Panc1 (cell line): ENCODE measurements at regions not wholly inside any gene's neighbourhood (a gene's known extent, or its start where the extent isn't known, plus 50 kb on each side); places are given as distances from the start of the nearest gene placed in this dataset.

Experiments used
- ATAC-seq: fragments of 200-7000 bp; cut with Tn5 transposase; 2 replicates; pipeline ENCODE4 v1.9.1; 2020; ENCODE audit warnings: mild to moderate bottlenecking, moderate library complexity
- BruUV-seq: library from RNA; stranded (reverse); fragments of 400-500 nt; replicated peaks from 2 replicates; lab custom pipeline; 2021; lab: Mats Ljungman, UMichigan
- CTCF ChIA-PET: fragments of 300-600 bp; sonication (Branson Sonifier 250); formaldehyde crosslinking; loops from one replicate; lab custom pipeline; 2022; ENCODE audit warnings: antibody characterized with exemption; lab: Charles Lee
- POLR2A ChIA-PET: fragments of 300-600 bp; sonication (Branson Sonifier 250); formaldehyde crosslinking; loops from one replicate; lab custom pipeline; 2022; ENCODE audit warnings: antibody characterized with exemption; lab: Charles Lee
- DNase-seq: peaks from one replicate; pipeline ENCODE4 v3.0.0-alpha.2; 2010; ENCODE audit warnings: low read depth, low spot score
- H3K27ac ChIP-seq: 2 replicates; pipeline ENCODE4 v1.5.1; 2011; ENCODE audit warnings: mild to moderate bottlenecking, low read length, inconsistent platforms
- H3K27me3 ChIP-seq: fragments of 200-500 bp; sonication (Bioruptor generic); 2 replicates; pipeline ENCODE4 v1.6.0; 2014; ENCODE audit warnings: low read length, inconsistent platforms; ENCODE audit not compliant: control insufficient read depth, insufficient read depth
- H3K36me3 ChIP-seq: fragments of 200-500 bp; sonication (Bioruptor generic); 2 replicates; pipeline ENCODE4 v1.5.1; 2014; ENCODE audit warnings: inconsistent platforms, mild to moderate bottlenecking, low read length, moderate library complexity; ENCODE audit not compliant: control insufficient read depth, insufficient read depth
- H3K4me1 ChIP-seq: 2 replicates; pipeline ENCODE4 v1.5.1; 2011; ENCODE audit warnings: inconsistent platforms, mild to moderate bottlenecking, low read length, moderate library complexity; ENCODE audit not compliant: control insufficient read depth, insufficient read depth
- H3K4me3 ChIP-seq, 2 experiments: 2 replicates each; pipeline ENCODE4 v1.5.1; 2011 to 2012; ENCODE audit warnings: low read depth in 2 of 2, low read length in 2 of 2, mild to moderate bottlenecking in 2 of 2, inconsistent platforms in 1 of 2, moderate library complexity in 1 of 2
- H3K9me3 ChIP-seq: fragments of 200-500 bp; sonication (Bioruptor generic); 2 replicates; pipeline ENCODE4 v1.5.1; 2014; ENCODE audit warnings: low read depth, mild to moderate bottlenecking, inconsistent platforms, low read length, moderate library complexity; ENCODE audit not compliant: control insufficient read depth, insufficient read depth
- CTCF ChIP-seq: fragments of 450-650 bp; IDR thresholded peaks from 2 replicates; pipeline ENCODE4 v1.5.1; 2017; ENCODE audit warnings: mild to moderate bottlenecking
- POLR2AphosphoS5 ChIP-seq: IDR thresholded peaks from 2 replicates; pipeline ENCODE4 v1.6.1; 2012; ENCODE audit warnings: mild to moderate bottlenecking, low read depth, low read length, moderate library complexity
- REST ChIP-seq, 2 experiments: IDR thresholded peaks; 2 replicates each; pipeline ENCODE4 v1.6.1; 2011 to 2012; ENCODE audit warnings: low read depth in 2 of 2, control low read depth in 1 of 2, low read length in 1 of 2, mild to moderate bottlenecking in 1 of 2, moderate library complexity in 1 of 2; ENCODE audit not compliant: insufficient read depth in 1 of 2
- SIN3A ChIP-seq: IDR thresholded peaks from 2 replicates; pipeline ENCODE4 v1.6.1; 2012; ENCODE audit warnings: low read depth, mild to moderate bottlenecking, low read length, moderate library complexity, borderline replicate concordance; ENCODE audit not compliant: insufficient read depth
- TCF7L2 ChIP-seq: IDR thresholded peaks from 2 replicates; pipeline ENCODE4 v1.6.1; 2011; ENCODE audit warnings: mild to moderate bottlenecking, low read depth, low read length, inconsistent platforms
- in situ Hi-C: cut with HindIII; loops from 2 replicates; pipeline ENCODE4 v1.10.0; 2016; ENCODE audit warnings: low sequenced_read_pairs, low pct_unique_long_range_greater_than_20kb
- intact Hi-C: fragments of 100-400 bp; cut with micrococcal nuclease; formaldehyde crosslinking; loops from one replicate; pipeline ENCODE4 v1.10.0; 2022; ENCODE audit not compliant: unreplicated experiment

- intact Hi-C loops (no loop called here), in situ Hi-C loops (no loop called here)
- ChIA-PET POLR2A (no interaction called here), CTCF (no interaction called here)
- Histone ChIP-seq H3K4me3 (no peak overlapping the region), H3K27ac (no peak overlapping the region), H3K27me3 (no peaks in the 10 kb centered on the region), H3K4me1 (no peaks in the 10 kb centered on the region), H3K9me3 (0 out of 2 replicates have a peak, but pooled peaks cover 4% of the 10 kb centered on the region), H3K36me3 (no peaks in the 10 kb centered on the region)
- ATAC-seq (no peak), DNase-seq (no peak)
- no TSS peak for BruUV-seq
- TF ChIP-seq SIN3A (no peak), POLR2AphosphoS5 (no peak), REST (IDR thresholded peaks at IDR 0.05; ENCODE audit: insufficient read depth in 1 of 2, low read depth in 2 of 2, low read length in 1 of 2) (no peak), TCF7L2 (no peak), CTCF (no peak)
Observed at GRCh38 chr3:165503825-165504224, 307.6 kb upstream of the SLITRK3 start.

- H3K36me3 ChIP-seq, result no peaks in the 10 kb centered on the region
- no peaks in the 10 kb centered on the region for H3K4me1 ChIP-seq
- DNase-seq (no peak), ATAC-seq (no peak)
- in situ Hi-C loops, result no loop called here
- CTCF ChIA-PET, result no interaction called here
- intact Hi-C loops, result no loop called here
- no peak overlapping the region for H3K4me3 ChIP-seq
- H3K9me3 ChIP-seq, result 0 out of 2 replicates have a peak, but pooled peaks cover 4% of the 10 kb centered on the region
- TF ChIP-seq CTCF, result no peak
- TF ChIP-seq REST (IDR thresholded peaks at IDR 0.05; ENCODE audit: insufficient read depth in 1 of 2, low read depth in 2 of 2, low read length in 1 of 2), result no peak
- no peak for TF ChIP-seq SIN3A
- no peak for TF ChIP-seq TCF7L2
- TF ChIP-seq POLR2AphosphoS5, result no peak
- H3K27ac ChIP-seq, result no peak overlapping the region
- BruUV-seq, result no TSS peak
- no peaks in the 10 kb centered on the region for H3K27me3 ChIP-seq
- POLR2A ChIA-PET, result no interaction called here
Observed at GRCh38 chr3:165503346-165503745, 307.2 kb upstream of the SLITRK3 start.
